K562 (cell line): ENCODE measurements at regions not wholly inside any gene's neighbourhood (a gene's known extent, or its start where the extent isn't known, plus 50 kb on each side); places are given as distances from the start of the nearest gene placed in this dataset.

ENCODE experiments used
- ARID1B ChIP-seq: fragments of 450-650 bp; IDR thresholded peaks from 2 replicates; pipeline ENCODE4 v1.6.1; 2016; ENCODE audit warnings: antibody characterized with exemption, mild to moderate bottlenecking, inconsistent platforms
- ESRRA ChIP-seq: fragments of 450-650 bp; IDR thresholded peaks from 2 replicates; pipeline ENCODE4 v1.6.1; 2014; ENCODE audit warnings: low read depth, mild to moderate bottlenecking, moderate library complexity, borderline replicate concordance
- HCFC1 ChIP-seq: IDR thresholded peaks from 2 replicates; pipeline ENCODE4 v1.6.1; 2012; ENCODE audit warnings: low read depth, low read length, improper control_type of control experiment
- KDM1A ChIP-seq, 2 experiments: fragments of 450-650 bp; IDR thresholded peaks; 2 replicates each; pipeline ENCODE4 v1.6.1; 2016; ENCODE audit warnings: mild to moderate bottlenecking in 2 of 2
- MEIS2 ChIP-seq: fragments of 450-650 bp; IDR thresholded peaks from 2 replicates; pipeline ENCODE4 v1.6.1; 2014; ENCODE audit warnings: mild to moderate bottlenecking; ENCODE audit not compliant: partially characterized antibody
- MLX ChIP-seq, 2 experiments: fragments of 450-650 bp in 1 of 2; sonication (generic) in 1 of 2; formaldehyde crosslinking; conservative IDR thresholded peaks; 2 replicates each; pipeline versions ENCODE4 v1.4.0 to v1.8.1; 2020 to 2022; ENCODE audit warnings: mild to moderate bottlenecking in 1 of 2, missing genetic modification reagents in 1 of 2
- ZNF407 ChIP-seq: fragments of 450-650 bp; IDR thresholded peaks from 2 replicates; pipeline ENCODE4 v1.6.1; 2016; ENCODE audit warnings: low read depth
- ZNF511 ChIP-seq: sonication (generic); formaldehyde crosslinking; IDR thresholded peaks from 2 replicates; pipeline ENCODE4 v1.8.0; 2022; ENCODE audit warnings: mild to moderate bottlenecking, missing genetic modification reagents

GRCh38 chr18:77645170-77645872, 395.7 kb downstream of the GALR1 start (continued):
- TF ChIP-seq ZNF407, result no peak
- TF ChIP-seq HCFC1, result no peak
- TF ChIP-seq ESRRA, result no peak
- TF ChIP-seq ARID1B, result no peak
- no peak for TF ChIP-seq MEIS2
- no peak for TF ChIP-seq ZNF511 (CRISPR knock-in tag)
- no peak for TF ChIP-seq KDM1A (IDR thresholded peaks at IDR 0.05)
- no peak for TF ChIP-seq MLX (CRISPR knock-in tag; conservative IDR thresholded peaks at IDR 0.05)
